ENCODE measurements at regions not wholly inside any gene's neighbourhood (a gene's known extent, or its start where the extent isn't known, plus 50 kb on each side); places are given as distances from the start of the nearest gene placed in this dataset.
A peak's percentile ranks its signal among the peaks of the same experiment; 100 is the strongest.

GRCh38 chr14:75333606-75334548, 55.2 kb downstream of the FOS start:
- DNase-seq (ENCODE audit: low spot score): peak; percentile 55

DNA sequence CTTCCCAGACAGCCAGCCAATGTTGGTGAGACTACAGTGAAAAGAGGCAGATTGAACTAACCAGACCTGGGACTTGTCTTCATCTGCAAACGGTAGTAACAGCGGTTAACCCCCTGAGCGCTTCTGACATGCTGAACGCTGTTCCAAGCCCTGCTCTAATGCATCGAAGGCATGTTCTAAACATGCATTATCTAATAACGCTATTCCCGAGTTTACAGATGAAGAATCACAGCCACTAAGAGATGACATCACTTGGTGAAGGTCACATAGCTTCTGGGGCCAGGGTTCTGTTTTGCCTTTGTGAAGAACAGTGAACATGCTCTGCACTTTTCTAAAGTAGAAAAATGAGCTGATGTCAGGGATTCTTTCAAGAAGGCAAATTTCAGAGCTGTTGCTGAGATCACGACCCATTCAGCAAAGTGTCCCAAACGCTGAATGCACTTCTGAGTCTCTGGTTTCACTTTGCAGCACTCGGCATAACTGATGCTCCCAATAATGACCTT, 56.0 kb downstream of the FOS start:
- DNase-seq (ENCODE audit: low spot score): no peak

- peak; percentile 78 for DNase-seq (ENCODE audit: low spot score)
Observed at GRCh38 chr14:75335571-75335970, 56.9 kb downstream of the FOS start.

DNA sequence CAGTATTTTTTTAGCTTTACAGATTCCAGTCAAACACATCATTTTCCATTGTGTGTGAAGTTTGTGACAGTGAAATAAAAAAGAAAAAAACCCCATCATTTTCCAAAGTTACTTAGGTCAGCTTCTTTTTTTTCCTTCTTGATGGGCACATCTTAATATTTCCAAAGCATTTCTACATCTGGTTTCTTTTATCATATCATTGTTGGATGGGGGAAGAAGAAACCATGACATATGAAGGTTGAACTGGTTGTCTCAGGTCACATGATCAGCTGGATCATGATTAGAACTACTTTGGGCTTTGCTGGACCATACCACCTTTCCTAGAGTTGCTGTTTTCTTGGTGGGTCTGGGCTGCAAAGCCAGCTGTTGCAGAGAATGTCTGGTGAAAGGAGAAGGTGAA, 59.8 kb downstream of the FOS start:
- no peak for DNase-seq (ENCODE audit: low spot score)

DNA sequence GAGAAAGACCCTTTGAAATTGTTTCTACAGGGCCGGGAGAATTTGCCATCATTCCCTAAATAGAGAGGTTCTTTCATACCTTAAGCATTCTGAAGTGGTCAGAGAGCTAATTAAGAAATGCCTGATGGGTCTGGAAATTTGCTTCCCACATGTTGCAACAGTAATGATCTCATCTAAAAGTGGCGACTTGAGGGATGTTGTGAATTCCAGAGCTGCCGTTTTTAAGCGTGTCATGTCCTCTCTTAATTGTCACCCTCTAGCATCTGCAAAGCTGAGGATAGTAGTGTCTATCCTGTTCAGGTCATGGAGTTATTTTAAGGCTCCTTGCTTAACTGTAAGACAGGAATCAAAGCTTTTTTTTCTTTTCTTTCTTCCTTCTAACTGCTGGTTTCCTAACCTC, 60.4 kb downstream of the FOS start:
- DNase-seq (ENCODE audit: low spot score): no peak

DNA sequence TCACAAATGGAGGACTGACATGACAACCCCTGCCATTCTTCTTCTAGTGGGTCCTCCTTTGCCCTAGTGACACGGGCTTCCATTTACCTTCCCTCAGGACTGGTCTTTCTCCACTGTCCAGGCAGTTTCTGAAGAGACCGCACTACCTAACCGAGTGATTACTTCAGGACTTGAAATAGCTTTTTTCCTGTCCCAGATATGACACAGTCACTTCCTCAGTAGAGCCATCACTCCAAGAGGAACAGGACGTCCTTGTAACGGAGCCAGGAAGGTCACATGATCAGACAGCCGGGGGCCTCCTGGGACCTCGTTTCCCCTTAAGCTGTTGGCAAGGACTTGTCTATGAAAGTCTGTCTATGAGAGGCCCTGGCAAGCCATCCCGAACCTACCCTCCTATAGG, 62.3 kb downstream of the FOS start:
- peak; percentile 77 for DNase-seq (ENCODE audit: low spot score)

GRCh38 chr14:75341620-75342019, 63.0 kb downstream of the FOS start:
- peak; percentile 47 for DNase-seq (ENCODE audit: low spot score)

DNA sequence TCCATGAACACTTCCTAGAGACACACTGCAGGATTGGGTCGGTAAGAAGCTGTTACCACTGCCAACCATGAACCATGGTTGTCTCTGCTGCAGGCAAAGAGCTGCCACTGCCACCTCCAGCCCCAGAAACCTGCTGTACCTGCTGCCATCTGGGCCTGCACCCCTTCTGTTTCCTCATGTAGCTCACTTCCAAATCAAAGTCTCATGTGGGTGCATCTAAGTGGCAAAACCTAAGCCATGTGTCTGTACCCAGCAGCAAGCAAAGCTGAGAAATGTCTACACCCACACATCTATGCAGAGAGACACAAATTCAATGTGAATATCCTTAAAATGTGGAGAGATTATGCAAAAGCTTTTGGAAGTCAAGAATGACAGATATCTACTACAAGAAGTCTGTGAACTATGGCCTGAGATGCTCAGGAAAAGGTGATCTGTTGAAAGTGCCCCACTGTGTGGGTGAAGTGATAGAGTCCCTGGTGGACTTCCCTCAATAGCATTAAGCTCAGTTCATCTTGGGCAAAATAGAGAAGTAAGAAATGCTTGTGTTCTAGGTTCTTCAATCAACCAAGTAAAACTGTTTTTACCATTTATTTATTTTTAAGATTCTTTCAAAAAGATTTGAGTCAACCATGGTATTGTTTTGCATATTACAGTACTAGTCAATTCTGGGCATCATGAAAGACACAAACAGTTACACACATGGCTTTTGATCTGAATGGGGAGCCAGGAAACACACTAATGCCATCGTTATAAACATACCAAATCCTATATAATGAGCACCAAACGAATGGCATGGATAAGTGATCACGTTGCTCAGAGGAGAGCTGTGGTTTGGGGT, 64.4 kb downstream of the FOS start:
- peak; percentile 59 for DNase-seq (ENCODE audit: low spot score)

DNA sequence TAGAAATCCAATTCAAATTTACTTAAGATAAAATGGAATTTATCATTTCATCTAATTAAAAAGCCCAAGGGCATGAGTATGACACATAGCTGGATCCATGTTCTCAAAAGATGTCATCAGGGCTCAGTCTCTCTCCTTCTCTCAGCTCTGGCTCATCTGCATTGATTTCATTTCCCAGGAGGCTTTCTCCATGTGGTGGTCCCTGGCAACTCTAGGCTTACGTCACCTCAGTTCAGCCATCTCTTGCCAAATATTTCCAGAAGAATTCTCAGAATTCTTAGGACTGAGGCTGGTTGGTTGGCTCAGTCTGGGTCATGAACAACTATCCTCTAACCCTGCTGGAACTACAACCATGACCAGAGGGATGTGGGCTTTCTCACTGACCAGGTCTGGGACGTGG, 65.3 kb downstream of the FOS start:
- no peak for DNase-seq (ENCODE audit: low spot score)

GRCh38 chr14:75344411-75344810, 65.8 kb downstream of the FOS start:
- no peak for DNase-seq (ENCODE audit: low spot score)

GRCh38 chr14:75350505-75351060, 72.0 kb downstream of the FOS start:
- DNase-seq (ENCODE audit: low spot score): no peak

- DNase-seq (ENCODE audit: low spot score): no peak
Observed at GRCh38 chr14:75359098-75359497, 68.7 kb upstream of the JDP2 start.

DNA sequence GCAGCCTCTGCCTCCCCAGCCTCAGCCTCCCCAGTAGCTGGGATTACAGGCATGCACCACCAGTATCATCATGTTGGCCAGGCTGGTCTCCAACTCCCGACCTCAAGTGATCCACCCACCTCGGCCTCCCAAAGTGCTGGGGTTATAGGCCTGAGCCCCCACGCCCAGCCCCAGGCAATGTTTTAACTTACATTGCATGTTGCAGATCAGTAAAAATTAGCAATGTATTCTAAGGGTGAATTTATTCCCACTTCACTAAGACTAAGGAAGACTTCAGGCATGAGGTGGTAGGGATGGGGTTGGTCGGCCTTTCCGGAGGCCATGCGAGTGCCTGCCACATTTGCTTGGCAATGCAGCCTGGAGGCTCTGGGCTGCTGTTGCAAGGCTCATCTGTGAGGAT, 66.8 kb upstream of the JDP2 start:
- no peak for DNase-seq (ENCODE audit: low spot score)

DNA sequence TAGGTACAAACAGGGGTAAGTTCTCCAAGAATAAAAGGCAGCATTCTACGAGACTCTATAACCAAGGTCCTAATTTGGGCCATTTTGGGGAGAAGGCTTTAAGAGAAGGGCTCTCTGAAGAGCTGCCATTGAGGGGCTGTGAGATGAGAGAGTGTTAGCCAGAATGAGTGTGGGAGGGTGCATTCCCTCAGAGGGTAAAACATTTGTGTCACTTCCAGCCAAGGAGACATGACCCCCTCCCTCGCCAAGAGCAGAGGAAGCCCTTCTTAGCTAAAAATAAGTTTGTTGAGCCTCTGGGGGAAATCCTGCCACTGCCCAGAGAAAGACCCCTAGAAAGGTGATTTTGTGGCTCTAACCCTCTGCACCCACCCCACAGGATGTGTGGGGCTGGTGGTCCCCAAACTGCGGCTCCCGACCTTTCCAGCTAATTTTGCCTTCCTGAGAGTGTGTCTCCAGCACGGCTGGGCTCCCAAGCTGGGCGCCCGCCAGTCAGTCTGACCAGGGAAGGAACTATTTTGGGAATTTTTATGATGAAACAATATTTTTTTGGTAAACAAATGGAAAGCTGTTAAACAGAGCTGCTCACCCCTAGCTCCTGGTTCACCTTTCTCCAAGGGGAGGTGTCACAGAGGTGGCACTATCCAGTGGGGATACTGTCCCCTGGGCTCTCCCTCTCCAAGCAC, 65.9 kb upstream of the JDP2 start:
- DNase-seq (ENCODE audit: low spot score): no peak

DNA sequence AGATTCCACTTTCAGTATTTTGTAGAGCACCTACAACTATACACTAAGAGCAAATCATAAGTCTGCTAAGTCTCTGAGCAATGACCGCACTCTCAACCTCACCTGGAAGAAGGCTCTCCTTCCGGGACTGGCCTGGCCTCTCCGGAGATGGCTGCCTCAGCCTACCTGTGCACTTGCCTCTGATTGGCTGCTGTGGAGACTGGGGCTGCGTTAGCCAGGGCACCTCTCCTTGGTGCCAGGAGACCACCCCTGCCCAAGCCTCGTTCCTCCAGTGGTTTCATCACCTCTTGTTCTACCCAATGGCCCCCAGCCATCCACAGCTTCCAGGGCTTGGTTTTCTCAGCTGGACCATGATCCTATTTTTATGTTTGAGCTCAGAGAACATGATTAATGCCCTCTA, 64.7 kb upstream of the JDP2 start:
- DNase-seq (ENCODE audit: low spot score): no peak

DNA sequence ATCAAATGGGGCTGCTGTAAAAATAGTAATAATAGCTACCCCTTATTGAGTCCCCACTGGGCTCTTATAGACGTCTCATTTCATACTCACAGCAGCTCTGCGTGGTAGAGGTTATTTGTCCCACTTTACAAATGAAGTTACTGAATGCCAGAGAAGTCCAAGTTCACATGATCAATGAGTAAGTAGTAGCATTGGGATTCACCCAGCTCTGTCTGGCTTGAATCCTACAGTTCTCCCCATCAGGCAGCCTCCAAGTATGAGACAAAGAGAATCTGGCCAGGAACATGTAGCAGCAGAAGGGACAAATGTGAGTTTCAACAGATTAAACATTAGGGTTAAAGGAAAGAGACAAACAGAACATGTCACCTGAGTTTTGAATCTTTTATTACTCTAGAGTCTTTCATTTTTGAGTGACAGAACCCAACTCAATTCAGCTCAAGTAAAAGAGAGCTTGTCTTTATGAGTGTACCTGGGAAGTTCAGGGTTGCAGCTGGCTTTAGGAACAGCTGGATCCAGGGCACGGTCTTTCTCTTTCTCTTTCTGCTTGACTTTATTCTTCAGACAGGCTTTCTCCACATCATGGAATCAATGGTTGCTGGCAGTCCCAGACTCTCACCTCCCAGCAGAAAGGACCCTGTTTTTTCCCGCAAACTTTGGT, 64.1 kb upstream of the JDP2 start:
- DNase-seq (ENCODE audit: low spot score): no peak

DNA sequence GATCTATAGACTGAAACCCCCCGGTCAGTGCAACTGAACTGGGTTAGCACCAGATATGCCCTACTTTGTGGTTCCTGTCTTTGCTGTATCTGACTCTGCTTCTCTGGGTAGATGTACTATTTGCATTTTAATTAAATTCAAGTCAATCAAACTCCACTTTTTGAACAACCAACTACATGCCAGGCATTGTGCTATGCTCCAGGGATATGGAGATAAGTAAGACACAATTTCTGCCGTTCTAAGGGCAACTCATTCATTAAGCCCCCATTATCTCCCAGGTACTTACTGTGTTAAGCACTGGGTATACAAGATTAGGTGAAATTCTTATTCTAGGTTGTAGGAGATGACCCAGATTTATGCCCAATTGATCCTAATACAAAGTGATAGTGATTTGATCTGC, 62.7 kb upstream of the JDP2 start:
- no peak for DNase-seq (ENCODE audit: low spot score)

DNA sequence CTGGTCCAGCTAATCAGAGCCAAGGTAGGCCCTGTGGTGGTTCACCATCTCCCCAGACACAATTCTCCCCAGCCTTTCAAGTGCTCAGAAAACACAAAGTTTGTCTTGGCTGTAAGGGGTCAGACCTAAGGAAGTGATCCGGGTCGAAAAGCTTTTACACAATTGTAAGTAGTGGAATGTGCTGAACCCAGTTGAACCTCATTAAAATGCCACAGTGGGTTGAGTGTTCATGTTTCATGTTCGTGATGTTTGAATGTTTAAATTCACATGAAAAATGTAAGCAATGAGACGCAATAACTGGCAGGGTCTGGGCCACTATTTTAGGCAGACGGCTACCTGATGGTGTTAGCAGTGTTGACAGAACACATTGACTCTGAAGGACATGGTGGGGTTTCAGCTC, 60.9 kb upstream of the JDP2 start:
- no peak for DNase-seq (ENCODE audit: low spot score)

DNA sequence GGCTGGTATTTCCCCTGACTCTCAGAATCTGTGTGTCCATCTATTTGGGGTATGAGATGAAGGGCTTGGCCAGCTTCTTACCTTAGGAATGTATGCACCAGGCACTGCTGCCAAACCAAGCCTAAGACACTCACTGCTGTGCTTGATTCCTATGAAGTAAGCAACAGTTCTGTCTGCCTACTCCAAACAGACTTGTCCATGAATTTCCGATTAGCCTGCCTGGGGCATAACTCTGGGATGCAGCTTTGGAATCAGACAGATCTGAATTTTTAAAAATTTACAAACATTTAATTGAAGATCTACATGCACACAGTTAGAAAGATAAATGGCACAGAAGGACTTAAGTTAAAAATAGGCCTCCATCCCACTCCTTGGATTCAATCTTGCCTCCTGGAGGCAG, 59.5 kb upstream of the JDP2 start:
- no peak for DNase-seq (ENCODE audit: low spot score)

- no peak for DNase-seq (ENCODE audit: low spot score)
Observed at GRCh38 chr14:75369506-75369905, 58.3 kb upstream of the JDP2 start.

DNA sequence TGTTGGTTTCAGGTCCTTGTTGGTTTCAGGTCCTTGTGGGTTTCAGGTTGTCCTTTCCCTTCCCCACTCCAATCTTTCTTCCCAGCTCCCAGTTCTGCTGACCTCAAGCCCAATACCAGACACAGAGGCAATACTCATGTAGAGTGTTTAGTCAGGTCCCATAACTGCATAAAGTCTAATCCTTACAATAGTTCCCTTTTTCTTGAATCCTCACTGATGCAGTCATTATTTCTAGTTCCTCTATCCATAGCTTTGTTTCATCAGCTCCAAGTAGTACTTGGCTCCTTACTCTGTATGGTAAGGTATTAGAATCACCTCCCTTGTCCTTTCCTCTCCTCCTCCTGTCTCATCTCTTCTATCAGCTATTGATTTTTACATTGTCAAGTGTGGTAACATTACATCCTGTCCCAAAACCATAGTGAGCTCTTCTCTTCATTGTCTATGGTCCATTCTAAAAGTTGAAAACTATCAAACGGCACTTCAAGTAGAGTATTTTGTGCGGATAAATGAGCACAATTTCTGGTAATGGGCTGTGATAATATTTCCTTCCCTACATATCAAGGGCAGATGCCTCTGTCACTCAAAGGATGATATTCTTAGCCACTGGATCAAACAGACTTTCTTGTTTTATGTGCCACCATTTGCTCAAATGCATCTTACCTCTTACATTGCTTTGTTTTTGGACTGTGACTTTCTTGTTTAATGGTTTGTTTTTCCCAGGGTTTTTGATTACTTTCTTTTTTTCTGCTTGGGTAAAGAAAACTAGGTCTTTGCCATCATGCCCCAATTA, 57.2 kb upstream of the JDP2 start:
- DNase-seq (ENCODE audit: low spot score): no peak

All from Ammon's horn (tissue), 1 donor.